ENCODE measurements at regions not wholly inside any gene's neighbourhood (a gene's known extent, or its start where the extent isn't known, plus 50 kb on each side); places are given as distances from the start of the nearest gene placed in this dataset.

- TF ChIP-seq EZH2 (IDR thresholded peaks at IDR 0.05; ENCODE audit: borderline replicate concordance, low read depth, low read length, poor library complexity, severe bottlenecking), result no peak
- TF ChIP-seq, protein P1, sequence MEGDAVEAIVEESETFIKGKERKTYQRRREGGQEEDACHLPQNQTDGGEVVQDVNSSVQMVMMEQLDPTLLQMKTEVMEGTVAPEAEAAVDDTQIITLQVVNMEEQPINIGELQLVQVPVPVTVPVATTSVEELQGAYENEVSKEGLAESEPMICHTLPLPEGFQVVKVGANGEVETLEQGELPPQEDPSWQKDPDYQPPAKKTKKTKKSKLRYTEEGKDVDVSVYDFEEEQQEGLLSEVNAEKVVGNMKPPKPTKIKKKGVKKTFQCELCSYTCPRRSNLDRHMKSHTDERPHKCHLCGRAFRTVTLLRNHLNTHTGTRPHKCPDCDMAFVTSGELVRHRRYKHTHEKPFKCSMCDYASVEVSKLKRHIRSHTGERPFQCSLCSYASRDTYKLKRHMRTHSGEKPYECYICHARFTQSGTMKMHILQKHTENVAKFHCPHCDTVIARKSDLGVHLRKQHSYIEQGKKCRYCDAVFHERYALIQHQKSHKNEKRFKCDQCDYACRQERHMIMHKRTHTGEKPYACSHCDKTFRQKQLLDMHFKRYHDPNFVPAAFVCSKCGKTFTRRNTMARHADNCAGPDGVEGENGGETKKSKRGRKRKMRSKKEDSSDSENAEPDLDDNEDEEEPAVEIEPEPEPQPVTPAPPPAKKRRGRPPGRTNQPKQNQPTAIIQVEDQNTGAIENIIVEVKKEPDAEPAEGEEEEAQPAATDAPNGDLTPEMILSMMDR (conservative IDR thresholded peaks at IDR 0.05; ENCODE audit: low read depth, low read length), result no peak
- POLR2A ChIA-PET (ENCODE audit: low non-redundant PET), result no interaction called here
- H3K27me3 ChIP-seq (replicated peaks; ENCODE audit: insufficient read depth, low read depth, low read length, poor library complexity), result peaks cover 30% of the 10 kb centered on the region
- no peaks in the 10 kb centered on the region for H3K4me1 ChIP-seq (ENCODE audit: insufficient read depth, low read length, poor library complexity, severe bottlenecking)
- H3K36me3 ChIP-seq (ENCODE audit: insufficient read depth, low read length, poor library complexity, severe bottlenecking), result no peaks in the 10 kb centered on the region
- no peak overlapping the region for H3K27ac ChIP-seq (ENCODE audit: low read depth, low read length, poor library complexity, severe bottlenecking)
- no TSS peak for BruUV-seq (replicated peaks)
- intact Hi-C loops (cut with micrococcal nuclease; ENCODE audit: unreplicated experiment), result no loop called here
- CTCF ChIA-PET, result no interaction called here
- H3K4me3 ChIP-seq (ENCODE audit: low read depth, low read length, poor library complexity, severe bottlenecking), result no peak overlapping the region
- DNase-seq (ENCODE audit: low spot score), result no peak
- no peaks in the 10 kb centered on the region for H3K9me3 ChIP-seq (ENCODE audit: low read depth, low read length, poor library complexity, severe bottlenecking)
These were observed 244.9 kb upstream of the MVB12B start for GRCh38 chr9:126081746-126082145.

DNA sequence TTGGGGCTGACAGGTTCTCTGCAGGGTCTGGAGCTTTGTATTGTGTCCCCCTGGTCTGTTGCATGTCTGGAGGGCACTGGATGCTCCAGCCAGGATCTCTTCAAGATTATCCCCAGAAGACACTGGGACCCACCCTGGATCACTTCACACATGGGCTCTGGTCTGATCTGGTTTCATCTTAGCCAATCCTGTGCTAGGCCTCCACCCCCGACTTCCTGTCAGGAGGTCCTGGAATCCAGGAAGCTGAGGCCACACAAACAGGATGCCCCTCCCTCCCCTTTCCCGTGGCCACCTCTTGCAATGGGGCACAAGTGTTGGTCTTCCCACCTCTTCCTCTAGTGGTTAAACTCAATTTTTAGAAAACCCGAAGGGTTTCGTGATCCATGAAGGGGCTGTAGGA lies 242.6 kb upstream of the MVB12B start:
- CTCF ChIA-PET, result no interaction called here

GRCh38 chr9:126084696-126085095 lies 241.9 kb upstream of the MVB12B start:
- ChIA-PET CTCF (no interaction called here), POLR2A (ENCODE audit: low non-redundant PET) (interaction anchor here (0.6 kb wide), 1 partner anchor 114 kb away, joined by 3 read pairs; no protein-coding TSS in a partner anchor)
- no peaks in the 10 kb centered on the region for H3K4me1 ChIP-seq (ENCODE audit: insufficient read depth, low read length, poor library complexity, severe bottlenecking)
- TF ChIP-seq, protein P1 (conservative IDR thresholded peaks at IDR 0.05; ENCODE audit: low read depth, low read length), result no peak
- TF ChIP-seq EZH2 (IDR thresholded peaks at IDR 0.05; ENCODE audit: borderline replicate concordance, low read depth, low read length, poor library complexity, severe bottlenecking), result no peak
- H3K9me3 ChIP-seq (ENCODE audit: low read depth, low read length, poor library complexity, severe bottlenecking), result no peaks in the 10 kb centered on the region
- no TSS peak for BruUV-seq (replicated peaks)
- intact Hi-C loops (cut with micrococcal nuclease; ENCODE audit: unreplicated experiment), result no loop called here
- no peak overlapping the region for H3K27ac ChIP-seq (ENCODE audit: low read depth, low read length, poor library complexity, severe bottlenecking)
- peaks cover 30% of the 10 kb centered on the region for H3K27me3 ChIP-seq (replicated peaks; ENCODE audit: insufficient read depth, low read depth, low read length, poor library complexity)
- H3K4me3 ChIP-seq (ENCODE audit: low read depth, low read length, poor library complexity, severe bottlenecking), result no peak overlapping the region
- no peaks in the 10 kb centered on the region for H3K36me3 ChIP-seq (ENCODE audit: insufficient read depth, low read length, poor library complexity, severe bottlenecking)
- DNase-seq (ENCODE audit: low spot score), result no peak

More for the DNA sequence above, 242.6 kb upstream of the MVB12B start:
- DNase-seq (ENCODE audit: low spot score), result no peak
- POLR2A ChIA-PET (ENCODE audit: low non-redundant PET), result no interaction called here
- no TSS peak for BruUV-seq (replicated peaks)
- no peak for TF ChIP-seq EZH2 (IDR thresholded peaks at IDR 0.05; ENCODE audit: borderline replicate concordance, low read depth, low read length, poor library complexity, severe bottlenecking)
- TF ChIP-seq, protein P1 (conservative IDR thresholded peaks at IDR 0.05; ENCODE audit: low read depth, low read length), result no peak
- Histone ChIP-seq H3K36me3 (ENCODE audit: insufficient read depth, low read length, poor library complexity, severe bottlenecking) (no peaks in the 10 kb centered on the region), H3K27ac (ENCODE audit: low read depth, low read length, poor library complexity, severe bottlenecking) (no peak overlapping the region), H3K9me3 (ENCODE audit: low read depth, low read length, poor library complexity, severe bottlenecking) (no peaks in the 10 kb centered on the region), H3K27me3 (replicated peaks; ENCODE audit: insufficient read depth, low read depth, low read length, poor library complexity) (peaks cover 30% of the 10 kb centered on the region), H3K4me3 (ENCODE audit: low read depth, low read length, poor library complexity, severe bottlenecking) (no peak overlapping the region), H3K4me1 (ENCODE audit: insufficient read depth, low read length, poor library complexity, severe bottlenecking) (no peaks in the 10 kb centered on the region)
- intact Hi-C loops (cut with micrococcal nuclease; ENCODE audit: unreplicated experiment), result no loop called here
